OCI-LY3 (cell line): ENCODE measurements at regions not wholly inside any gene's neighbourhood (a gene's known extent, or its start where the extent isn't known, plus 50 kb on each side); places are given as distances from the start of the nearest gene placed in this dataset.

Source experiments
- H2AFZ ChIP-seq: fragments of 200-600, 300-600 bp; shearing (Covaris generic); 2 replicates; pipeline ENCODE4 v1.6.0; 2014; ENCODE audit warnings: antibody characterized with exemption, low read depth, low read length
- H3K27ac ChIP-seq: fragments of 200-600, 300-600 bp; sonication (generic); 2 replicates; pipeline ENCODE4 v1.5.1; 2014; ENCODE audit warnings: mild to moderate bottlenecking, low read length, moderate library complexity, mixed read lengths
- H3K27me3 ChIP-seq: fragments of 200-600, 300-600 bp; sonication (generic); 2 replicates; pipeline ENCODE4 v1.6.1; 2014; ENCODE audit warnings: low read depth, low read length, mixed read lengths
- H3K36me3 ChIP-seq: fragments of 200-600, 300-600 bp; sonication (generic); replicated peaks from 2 replicates; pipeline ENCODE3; 2014; ENCODE audit warnings: low read depth, low read length, mixed read lengths
- H3K4me1 ChIP-seq: fragments of 300-600, 200-600 bp; sonication (generic); 2 replicates; pipeline ENCODE4 v1.6.1; 2014; ENCODE audit warnings: low read length, mixed read lengths
- H3K4me2 ChIP-seq: fragments of 200-600, 300-600 bp; sonication (generic); 2 replicates; pipeline ENCODE4 v1.6.1; 2014; ENCODE audit warnings: low read length, mixed read lengths
- H3K4me3 ChIP-seq: fragments of 300-600, 200-600 bp; sonication (generic); 2 replicates; pipeline ENCODE4 v1.5.1; 2014; ENCODE audit warnings: antibody characterized with exemption, mild to moderate bottlenecking, low read length, moderate library complexity
- H3K79me2 ChIP-seq: fragments of 300-600, 200-600 bp; shearing (Covaris generic); 2 replicates; pipeline ENCODE4 v1.6.1; 2014; ENCODE audit warnings: mild to moderate bottlenecking, low read length, mixed read lengths
- H3K9ac ChIP-seq: fragments of 300-600, 200-600 bp; shearing (Covaris generic); 2 replicates; pipeline ENCODE4 v1.6.0; 2014; ENCODE audit warnings: mild to moderate bottlenecking, low read length, moderate library complexity
- H3K9me3 ChIP-seq: fragments of 200-600, 300-600 bp; shearing (Covaris generic); 2 replicates; pipeline ENCODE4 v1.6.1; 2014; ENCODE audit warnings: low read length, mixed read lengths; ENCODE audit not compliant: insufficient read depth
- H4K20me1 ChIP-seq: fragments of 200-600, 300-600 bp; sonication (generic); 2 replicates; pipeline ENCODE4 v1.6.1; 2016; ENCODE audit warnings: low read length, mixed read lengths; ENCODE audit not compliant: insufficient read depth
- EZH2phosphoT487 ChIP-seq: fragments of 200-600 bp; shearing (Covaris generic); IDR thresholded peaks from 2 replicates; pipeline ENCODE4 v1.6.1; 2018; ENCODE audit warnings: antibody characterized with exemption, mixed run types, low read depth
- TF ChIP-seq, protein P1 (sequence below): fragments of 200-600, 300-600 bp; sonication (generic); IDR thresholded peaks from 2 replicates; pipeline ENCODE4 v1.5.1; 2014; ENCODE audit warnings: antibody characterized with exemption, low read length, low read depth

DNA sequence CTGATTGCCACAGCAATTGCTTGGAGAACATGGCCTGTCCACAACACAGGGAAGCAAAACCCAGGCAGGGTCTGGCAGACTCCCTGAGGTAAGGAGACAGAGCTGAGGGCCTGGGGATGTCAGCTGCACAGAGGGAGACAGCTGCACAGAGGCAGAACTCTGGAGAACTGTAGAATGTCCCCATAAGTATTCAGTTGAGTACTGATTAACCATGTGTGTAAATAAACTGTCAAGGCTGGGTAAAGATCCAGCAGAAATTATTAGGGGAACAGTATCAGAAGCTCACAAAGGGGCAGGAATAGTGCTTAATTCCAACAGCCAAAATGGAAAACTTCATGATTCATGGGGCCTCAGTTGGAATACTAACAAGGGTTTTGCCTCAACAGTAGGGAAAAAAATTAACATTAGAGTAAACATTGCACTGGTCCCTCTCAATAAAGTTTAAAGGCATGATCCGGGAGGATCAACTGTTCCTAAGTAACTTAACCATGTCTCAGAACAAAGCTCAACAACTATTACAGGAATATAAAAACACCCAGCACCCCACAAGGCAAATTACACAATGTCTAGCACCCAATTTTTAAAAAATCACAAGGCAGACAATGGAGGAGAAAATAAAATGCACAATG, 201.3 kb upstream of the RASSF8 start:
- Histone ChIP-seq H3K4me1 (no peaks in the 10 kb centered on the region), H3K4me3 (no peak overlapping the region), H3K27ac (no peak overlapping the region), H4K20me1 (no peaks in the 10 kb centered on the region), H2AFZ (no peak overlapping the region), H3K36me3 (no peaks in the 10 kb centered on the region), H3K9me3 (no peaks in the 10 kb centered on the region), H3K79me2 (no peaks in the 10 kb centered on the region), H3K9ac (no peak overlapping the region), H3K27me3 (no peaks in the 10 kb centered on the region), H3K4me2 (no peak overlapping the region)
- TF ChIP-seq EZH2phosphoT487 = no peak
- TF ChIP-seq, protein P1, sequence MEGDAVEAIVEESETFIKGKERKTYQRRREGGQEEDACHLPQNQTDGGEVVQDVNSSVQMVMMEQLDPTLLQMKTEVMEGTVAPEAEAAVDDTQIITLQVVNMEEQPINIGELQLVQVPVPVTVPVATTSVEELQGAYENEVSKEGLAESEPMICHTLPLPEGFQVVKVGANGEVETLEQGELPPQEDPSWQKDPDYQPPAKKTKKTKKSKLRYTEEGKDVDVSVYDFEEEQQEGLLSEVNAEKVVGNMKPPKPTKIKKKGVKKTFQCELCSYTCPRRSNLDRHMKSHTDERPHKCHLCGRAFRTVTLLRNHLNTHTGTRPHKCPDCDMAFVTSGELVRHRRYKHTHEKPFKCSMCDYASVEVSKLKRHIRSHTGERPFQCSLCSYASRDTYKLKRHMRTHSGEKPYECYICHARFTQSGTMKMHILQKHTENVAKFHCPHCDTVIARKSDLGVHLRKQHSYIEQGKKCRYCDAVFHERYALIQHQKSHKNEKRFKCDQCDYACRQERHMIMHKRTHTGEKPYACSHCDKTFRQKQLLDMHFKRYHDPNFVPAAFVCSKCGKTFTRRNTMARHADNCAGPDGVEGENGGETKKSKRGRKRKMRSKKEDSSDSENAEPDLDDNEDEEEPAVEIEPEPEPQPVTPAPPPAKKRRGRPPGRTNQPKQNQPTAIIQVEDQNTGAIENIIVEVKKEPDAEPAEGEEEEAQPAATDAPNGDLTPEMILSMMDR = no peak

DNA sequence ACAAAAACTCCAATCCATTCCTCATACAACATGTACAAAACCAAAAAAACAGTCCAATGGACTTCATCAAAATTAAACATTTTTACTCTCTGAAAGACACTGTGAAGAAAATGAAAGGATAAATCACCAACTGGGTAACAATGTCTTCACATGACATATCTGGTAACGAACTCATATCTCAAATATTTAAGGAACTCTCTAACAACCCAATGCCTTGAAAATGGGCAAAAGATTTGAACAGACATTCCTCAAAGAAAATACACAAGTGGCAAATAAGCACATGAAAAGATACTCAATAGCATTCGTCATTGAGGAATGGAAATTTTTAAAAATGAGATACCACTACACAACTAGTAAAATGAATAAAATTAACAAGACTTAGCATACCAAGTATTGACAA, 198.7 kb upstream of the RASSF8 start:
- TF ChIP-seq, protein P1 = no peak
- TF ChIP-seq EZH2phosphoT487 = no peak
- Histone ChIP-seq H3K27me3 (no peaks in the 10 kb centered on the region), H3K9ac (no peak overlapping the region), H3K27ac (no peak overlapping the region), H3K4me3 (no peak overlapping the region), H2AFZ (no peak overlapping the region), H4K20me1 (no peaks in the 10 kb centered on the region), H3K36me3 (no peaks in the 10 kb centered on the region), H3K4me2 (no peak overlapping the region), H3K79me2 (no peaks in the 10 kb centered on the region), H3K9me3 (no peaks in the 10 kb centered on the region), H3K4me1 (no peaks in the 10 kb centered on the region)

DNA sequence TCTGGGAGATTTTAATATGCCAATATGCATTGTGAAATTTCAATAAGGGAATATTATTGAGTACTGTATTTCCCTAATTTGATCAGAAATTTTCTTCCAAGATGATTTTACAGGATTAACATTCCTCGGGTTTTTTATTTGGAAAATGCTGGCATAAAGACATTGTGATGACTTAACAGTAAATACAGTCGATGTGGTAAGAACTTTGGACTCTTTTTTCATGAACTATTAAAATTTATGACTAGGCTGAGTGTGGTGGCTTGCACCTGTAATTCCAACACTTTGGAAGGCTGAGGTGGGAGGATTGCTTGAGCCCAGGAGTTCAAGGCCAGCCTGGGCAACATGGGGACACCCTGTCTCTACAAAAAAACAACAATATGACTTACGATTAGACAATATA, 197.1 kb upstream of the RASSF8 start:
- Histone ChIP-seq H3K27ac (no peak overlapping the region), H3K4me2 (no peak overlapping the region), H2AFZ (no peak overlapping the region), H3K79me2 (no peaks in the 10 kb centered on the region), H4K20me1 (no peaks in the 10 kb centered on the region), H3K4me1 (no peaks in the 10 kb centered on the region), H3K36me3 (no peaks in the 10 kb centered on the region), H3K9ac (no peak overlapping the region), H3K9me3 (no peaks in the 10 kb centered on the region), H3K4me3 (no peak overlapping the region), H3K27me3 (no peaks in the 10 kb centered on the region)
- TF ChIP-seq, protein P1 = no peak
- no peak for TF ChIP-seq EZH2phosphoT487

DNA sequence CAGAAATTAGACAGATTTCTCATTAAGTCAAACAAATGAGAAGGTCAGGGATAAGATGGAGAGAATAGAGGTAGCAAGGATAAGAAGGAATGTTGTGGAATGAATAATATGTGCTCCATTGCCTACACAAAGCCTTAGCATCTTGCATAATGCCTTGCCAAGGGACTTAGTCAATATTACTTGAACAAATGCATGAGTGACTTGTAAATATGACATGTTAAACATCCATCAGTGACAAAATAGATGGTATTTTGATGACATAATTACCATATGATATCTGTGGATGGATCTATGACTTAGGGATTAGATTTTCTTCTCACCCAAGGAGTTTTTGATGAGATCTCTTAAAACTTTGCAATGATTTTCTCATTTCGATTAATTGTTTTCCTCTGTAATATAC, 194.1 kb upstream of the RASSF8 start:
- Histone ChIP-seq H3K9me3 (no peaks in the 10 kb centered on the region), H3K27me3 (no peaks in the 10 kb centered on the region), H3K4me1 (no peaks in the 10 kb centered on the region), H4K20me1 (no peaks in the 10 kb centered on the region), H2AFZ (no peak overlapping the region), H3K79me2 (no peaks in the 10 kb centered on the region), H3K9ac (no peak overlapping the region), H3K4me2 (no peak overlapping the region), H3K27ac (no peak overlapping the region), H3K36me3 (no peaks in the 10 kb centered on the region), H3K4me3 (no peak overlapping the region)
- TF ChIP-seq EZH2phosphoT487 = no peak
- TF ChIP-seq, protein P1 = no peak
